Fibroblast of skin of left quadriceps (primary cell): ENCODE measurements at regions not wholly inside any gene's neighbourhood (a gene's known extent, or its start where the extent isn't known, plus 50 kb on each side); places are given as distances from the start of the nearest gene placed in this dataset.

Source experiments
- DNase-seq, 2 experiments: peaks; one replicate each; pipeline ENCODE4 v3.0.0-alpha.2; 2013; ENCODE audit warnings: low read depth in 2 of 2

DNA sequence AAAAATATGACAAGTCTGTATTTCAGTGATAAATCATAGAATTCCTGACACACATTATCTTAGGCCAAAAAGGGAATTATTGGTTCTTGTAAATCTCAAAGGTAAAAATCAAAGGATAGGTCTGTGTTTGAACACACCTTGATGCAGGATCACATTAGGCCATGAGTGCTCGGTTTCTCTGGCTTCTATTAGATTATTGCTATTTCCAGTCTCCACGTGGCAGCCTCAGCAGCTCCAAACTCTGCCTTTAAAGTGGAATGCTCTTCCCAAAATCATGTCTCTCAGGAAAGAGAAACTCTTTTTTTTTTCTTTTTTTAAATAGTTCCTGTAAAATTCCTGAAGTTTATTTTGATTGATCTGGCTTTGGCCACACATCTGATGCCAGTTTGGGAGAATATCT is 105.6 kb upstream of the FRMD6 start:
- DNase-seq: no peak

DNA sequence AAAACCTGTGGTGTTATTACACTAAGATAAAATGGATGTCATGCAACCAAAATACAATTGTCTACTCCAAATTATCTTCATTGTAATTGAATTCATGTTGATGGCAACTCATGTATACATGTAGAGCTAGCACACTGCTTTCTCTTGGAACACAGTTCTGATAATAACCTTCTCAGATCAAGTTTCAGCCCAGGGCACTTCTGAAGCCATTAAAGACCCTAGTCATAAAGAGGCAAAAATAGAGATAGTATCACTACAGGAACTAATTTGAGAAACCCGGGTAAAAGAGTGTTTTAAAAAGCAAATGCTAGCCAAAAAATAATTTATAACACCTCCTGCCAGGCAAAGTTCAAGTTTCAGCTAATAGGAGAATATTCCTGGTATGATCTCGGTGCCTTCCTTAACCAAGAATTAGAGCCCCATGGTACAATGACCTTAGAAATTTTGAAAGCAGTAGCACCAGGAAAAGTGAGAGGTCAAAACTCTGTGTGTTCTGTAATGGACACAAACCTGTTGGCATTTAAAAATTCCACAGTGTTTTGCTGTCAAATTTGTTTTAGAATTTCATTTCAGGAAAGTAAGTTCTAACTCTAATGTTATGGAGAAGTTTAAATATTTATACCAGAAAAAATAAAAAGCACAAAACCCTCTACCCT is 105.0 kb upstream of the FRMD6 start:
- DNase-seq: no peak

DNA sequence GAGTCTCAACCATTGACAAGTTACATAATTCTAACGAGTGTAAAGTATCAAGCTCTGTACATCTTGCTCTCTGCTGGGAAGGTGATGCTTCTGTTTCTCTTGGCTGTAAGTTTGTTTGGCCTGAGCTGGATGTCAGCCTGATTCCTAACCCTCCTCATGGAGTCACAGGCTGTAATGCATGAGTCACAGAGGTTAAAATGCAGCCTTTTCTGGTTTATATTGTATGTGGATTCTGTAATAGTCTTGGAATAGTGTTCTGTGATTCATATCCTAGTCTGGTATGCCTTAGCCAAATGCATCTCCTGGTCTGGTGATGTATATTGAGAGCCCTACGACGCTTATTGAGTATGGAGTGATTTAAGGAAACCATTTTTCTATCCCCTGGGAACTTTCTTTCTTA is 104.5 kb upstream of the FRMD6 start:
- DNase-seq: peak; percentile 97

GRCh38 chr14:51547701-51548100 is 104.0 kb upstream of the FRMD6 start:
- DNase-seq: no peak

DNA sequence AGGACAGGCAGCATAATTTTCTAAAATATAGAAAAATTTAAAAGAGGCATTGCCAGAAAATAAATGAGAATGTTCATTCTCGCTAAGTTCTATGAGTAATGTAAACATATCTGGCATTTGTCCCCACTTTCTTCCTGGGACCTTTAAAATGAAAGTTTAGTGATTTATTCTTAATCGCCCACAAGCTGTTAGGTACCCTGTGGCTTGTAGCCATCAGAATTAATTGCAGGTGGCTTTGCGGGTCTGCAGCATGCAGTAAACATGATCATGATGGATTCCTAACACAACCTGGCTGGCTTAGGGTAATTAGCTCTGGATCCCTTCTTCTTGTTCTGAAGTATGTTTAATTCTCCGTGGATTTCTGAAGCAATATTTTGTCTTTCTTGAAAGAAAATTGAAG is 103.5 kb upstream of the FRMD6 start:
- DNase-seq: no peak

DNA sequence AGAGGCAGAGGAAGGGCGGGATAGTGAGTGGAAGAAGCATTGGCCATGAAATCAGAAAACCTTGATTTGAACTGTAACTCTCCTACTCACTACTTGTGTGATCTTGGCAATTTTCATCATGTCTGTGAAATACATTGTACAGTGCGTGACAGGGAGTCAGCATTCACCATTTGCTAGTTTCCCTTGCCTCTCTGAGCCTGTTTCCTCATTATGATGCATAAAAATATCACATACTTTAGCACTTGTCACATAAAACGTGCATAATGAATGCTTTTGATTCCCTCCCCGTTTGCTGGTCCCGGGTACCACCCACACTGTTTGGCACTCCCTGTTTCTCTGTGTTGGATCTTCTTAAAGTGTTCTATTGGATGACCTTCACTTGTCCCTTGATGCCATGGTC is 101.1 kb upstream of the FRMD6 start:
- DNase-seq: no peak

DNA sequence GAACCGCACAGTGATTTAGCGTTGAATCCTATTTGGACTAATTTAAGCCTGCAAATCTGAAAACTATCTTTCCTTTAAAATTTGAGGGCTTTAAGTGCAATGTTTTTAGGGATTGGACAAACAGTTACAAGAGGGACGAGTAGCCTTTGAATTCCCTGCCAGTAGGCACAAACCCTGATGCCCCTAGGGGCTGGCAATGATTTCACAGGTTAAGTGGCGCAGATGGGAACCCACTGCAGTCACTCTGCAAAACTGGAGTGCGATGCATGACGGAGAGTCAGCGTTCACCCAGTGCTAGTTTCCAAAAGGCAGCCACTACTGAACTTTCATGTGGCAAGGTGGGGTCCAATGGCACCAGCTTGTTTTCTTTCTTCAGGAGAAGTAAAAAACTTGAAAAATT is 99.4 kb upstream of the FRMD6 start:
- DNase-seq: no peak

DNA sequence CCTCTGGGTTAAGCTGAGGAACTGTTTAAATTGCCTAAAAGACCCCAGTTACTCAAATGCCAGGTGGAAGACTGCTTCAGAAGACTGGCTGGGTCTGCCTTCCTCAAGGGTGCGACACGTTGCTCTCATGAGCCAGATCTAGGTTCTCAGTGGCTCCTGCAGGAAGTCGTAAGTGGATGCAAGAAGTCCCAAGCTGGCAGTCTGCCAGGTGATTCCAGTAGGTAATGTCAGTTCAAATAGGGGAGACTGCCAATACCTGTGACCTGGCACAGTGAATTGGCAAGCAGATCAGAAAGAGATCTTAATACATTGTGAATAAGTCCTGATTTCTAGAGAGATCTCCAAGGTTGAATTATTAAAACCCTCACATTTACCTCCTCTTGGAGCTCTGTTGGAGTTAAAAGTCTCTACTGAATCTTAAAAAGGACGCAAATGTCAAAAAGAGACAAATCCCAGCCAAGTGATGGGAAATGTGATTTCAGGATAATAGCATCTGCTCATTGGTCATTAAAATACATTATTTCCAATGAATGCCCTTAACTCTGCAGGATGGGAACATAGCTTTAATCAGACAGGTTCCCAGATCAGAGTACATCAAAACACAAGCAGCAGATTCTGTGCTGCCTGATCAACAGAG is 98.8 kb upstream of the FRMD6 start:
- no peak for DNase-seq

- DNase-seq: peak; percentile 81 to 82
Measured at GRCh38 chr14:51554339-51554920, 97.3 kb upstream of the FRMD6 start.

DNA sequence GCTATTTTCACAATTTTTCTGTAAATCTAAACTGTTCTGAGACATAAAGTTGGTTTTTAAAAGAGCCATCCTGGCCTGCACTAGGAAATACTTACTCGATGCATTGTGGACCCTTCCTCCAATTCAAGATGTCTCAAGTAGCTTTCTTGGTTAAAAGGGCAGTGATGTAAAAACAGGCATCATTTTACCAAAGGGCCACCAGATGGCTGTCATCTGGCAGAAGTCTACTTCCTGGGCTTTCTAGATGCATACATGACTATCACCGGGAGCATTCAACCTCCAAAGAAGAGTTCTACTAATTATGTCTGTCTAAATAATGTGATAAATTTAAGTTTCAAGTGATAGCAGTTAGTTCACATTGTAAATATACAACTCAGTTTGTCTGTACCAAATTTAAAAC is 96.8 kb upstream of the FRMD6 start:
- no peak for DNase-seq

DNA sequence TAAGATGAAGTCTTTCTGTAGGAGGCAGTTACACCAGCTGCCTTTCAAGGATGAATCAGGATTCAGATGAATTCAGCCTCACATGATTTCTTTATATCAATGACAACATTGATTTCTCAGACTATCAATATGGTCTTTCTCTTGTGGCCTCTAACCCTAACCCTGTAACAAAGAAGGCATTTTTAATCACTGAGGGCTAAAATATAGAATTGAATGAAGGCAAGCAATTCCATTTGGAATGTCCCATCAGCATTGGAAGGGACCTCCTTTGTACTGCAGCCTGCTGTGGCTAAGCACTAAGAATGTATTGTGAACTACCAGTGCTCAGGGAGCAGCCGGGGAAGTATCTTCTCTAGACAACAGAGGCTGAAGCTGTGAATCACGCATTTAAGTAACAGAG is 90.6 kb upstream of the FRMD6 start:
- no peak for DNase-seq

DNA sequence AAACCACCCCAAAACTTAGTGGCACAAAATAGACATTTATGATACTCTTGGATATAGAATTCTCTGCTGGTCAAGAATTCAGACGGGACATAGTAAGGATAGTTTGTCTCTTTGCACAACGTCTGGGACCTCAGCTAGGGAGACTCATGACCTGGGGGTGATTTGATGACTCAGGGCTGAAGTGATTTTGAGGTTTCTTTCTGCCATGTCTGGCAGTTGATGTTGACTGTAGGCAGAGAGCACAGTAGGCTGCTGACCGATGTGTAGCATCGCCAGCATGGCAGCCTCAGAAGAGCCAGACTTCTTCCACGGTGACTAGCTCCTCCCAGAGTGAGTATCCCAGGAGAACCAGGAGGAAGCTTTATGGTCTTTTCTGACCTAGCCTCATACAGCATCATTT is 88.9 kb upstream of the FRMD6 start:
- DNase-seq: no peak

DNA sequence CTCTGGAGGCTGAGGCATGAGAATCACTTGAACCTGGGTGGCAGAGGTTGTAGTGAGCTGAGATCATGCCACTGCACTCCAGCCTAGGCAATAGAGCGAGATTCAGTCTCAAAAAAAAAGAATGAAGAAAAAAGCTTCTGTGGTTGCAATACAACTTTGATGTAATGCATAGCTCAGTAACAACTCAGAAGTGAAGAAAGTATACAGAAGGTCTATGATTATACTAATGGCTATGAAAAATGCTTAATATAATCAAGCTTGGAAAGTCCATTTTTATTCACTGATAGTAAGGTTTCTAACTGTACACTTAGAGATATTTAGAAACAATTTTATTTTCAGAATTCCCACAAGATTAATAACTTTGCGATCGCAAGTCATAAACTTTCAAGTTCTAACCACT is 88.2 kb upstream of the FRMD6 start:
- DNase-seq: no peak

DNA sequence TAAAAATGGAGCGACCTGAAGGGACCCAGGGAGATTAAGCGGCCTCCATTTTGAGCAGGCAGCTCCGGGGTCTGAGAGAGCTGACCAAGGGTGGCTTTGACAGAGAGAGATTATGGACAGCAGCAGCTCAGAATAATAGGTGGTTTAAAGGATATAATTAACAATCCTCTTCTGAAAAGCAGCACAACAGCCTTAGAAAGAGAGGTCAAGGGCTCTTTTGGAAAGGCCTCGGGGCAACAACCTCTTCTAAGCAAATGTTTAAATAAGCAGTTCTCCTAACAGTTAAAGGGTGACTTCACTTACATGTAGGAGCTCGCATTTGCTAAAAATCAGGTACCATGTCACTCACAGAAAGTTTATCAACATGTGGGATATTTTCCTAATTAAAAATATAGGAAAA is 87.2 kb upstream of the FRMD6 start:
- DNase-seq: no peak

DNA sequence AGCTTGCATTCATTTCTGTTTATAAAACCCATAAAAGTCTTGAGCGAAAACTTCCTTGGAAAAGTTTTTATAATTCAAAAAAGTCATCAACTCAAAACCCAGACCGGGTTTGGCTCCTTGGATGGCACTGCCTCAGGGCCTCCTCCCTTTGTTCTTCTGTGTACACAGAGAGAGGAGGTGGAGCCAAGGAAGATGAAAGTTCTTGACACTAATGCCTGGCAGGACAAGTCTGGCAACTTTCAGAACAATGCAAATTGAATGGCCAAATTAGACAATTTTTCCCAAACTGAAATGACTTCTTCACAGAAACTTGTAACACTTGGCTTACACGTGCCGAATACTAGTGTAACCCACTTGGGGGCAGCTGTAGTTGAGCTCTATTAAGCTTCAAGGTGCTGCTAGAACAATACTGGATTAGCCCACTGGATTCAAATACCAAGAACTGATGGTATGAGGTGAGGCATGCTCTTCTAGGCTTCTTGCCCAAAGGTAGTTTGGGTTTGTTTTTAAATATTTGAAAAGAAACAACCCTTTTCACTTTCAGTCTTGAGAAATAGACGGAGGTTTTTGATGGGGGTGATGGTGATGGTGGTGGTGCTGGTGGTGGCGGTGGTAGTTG is 86.6 kb upstream of the FRMD6 start:
- DNase-seq: no peak

DNA sequence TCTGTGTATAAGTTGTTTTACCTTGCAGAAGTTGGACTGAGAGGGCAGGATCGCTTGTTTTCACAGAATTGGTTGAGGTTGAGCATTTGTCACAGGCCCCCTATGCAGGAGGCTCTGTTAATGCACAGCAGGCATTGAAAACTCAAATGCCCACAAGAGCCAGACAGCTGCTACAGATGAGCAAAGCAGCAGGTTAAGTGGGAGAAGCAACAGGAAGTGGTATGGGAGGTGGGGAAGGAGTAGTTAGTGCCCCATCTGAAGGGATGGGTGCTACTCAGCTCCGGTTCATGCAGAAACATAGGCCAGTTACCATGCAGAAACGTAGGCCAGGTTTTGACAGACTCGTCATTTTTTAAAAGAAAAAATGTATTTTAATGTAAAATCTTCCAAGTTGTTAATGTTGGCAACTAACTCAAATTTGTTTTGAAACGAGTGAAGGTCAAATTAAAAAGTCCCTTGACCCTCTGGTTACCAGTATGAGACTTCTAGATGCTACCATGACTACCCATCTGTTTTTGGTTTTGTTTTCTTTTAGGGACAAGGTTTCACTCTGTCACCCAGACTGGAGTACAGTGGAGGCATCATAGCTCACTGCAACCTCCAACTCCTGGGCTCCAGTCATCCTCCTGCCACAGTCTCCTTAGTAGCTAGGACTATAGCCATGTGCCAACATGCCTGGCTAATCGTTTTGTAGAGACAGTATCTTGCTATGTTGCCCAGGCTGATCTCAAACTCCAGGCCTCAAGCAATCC is 84.7 kb upstream of the FRMD6 start:
- no peak for DNase-seq

GRCh38 chr14:51568366-51568765 is 83.3 kb upstream of the FRMD6 start:
- no peak for DNase-seq

- no peak for DNase-seq
Measured at GRCh38 chr14:51573607-51574006, 78.1 kb upstream of the FRMD6 start.

GRCh38 chr14:51574009-51574408 is 77.7 kb upstream of the FRMD6 start:
- DNase-seq: no peak

- no peak for DNase-seq
Measured at GRCh38 chr14:51575349-51576116, 76.2 kb upstream of the FRMD6 start.

DNA sequence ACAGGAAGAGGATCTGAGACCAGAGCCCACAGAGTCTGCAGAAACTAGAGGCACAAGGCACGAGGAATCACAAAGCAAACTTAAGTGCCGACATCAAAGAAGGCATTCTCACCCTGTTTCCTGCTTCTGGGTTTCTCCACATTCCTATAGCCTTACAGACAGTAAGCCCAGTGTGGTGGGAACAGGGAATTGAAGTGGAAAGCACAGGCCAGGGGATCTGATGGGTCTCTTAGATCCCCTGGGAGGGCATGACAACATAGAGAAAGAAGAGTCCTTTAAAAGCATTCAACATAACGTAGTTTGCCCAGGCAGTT is 75.6 kb upstream of the FRMD6 start:
- DNase-seq: peak in 1 of 2 experiments; percentile 37

DNA sequence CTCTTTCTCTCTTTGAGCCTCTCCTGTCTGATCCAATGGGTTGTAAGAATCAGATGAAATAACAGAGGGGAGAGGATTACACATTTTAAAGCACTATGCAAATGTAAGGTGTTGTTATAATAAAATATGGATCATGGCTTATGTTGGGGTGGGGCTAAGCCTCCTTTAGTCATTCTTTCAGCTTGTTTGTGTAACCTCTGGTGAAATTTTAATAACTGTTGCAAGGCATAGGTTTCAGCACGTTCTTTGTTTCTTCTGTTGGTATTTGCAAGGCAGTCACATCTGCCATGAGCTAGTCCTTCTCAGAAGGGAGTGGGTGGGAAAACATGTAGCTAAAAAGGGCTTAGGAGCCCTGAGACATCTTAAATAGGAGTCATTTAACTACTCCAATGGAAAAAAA is 74.8 kb upstream of the FRMD6 start:
- no peak for DNase-seq
